ENCODE measurements at regions not wholly inside any gene's neighbourhood (a gene's known extent, or its start where the extent isn't known, plus 50 kb on each side); places are given as distances from the start of the nearest gene placed in this dataset.
A peak's percentile ranks its signal among the peaks of the same experiment; 100 is the strongest.
"Not testable (repeated sequence)": the region's sequence is repeated elsewhere in the genome, so short reads cannot be mapped to it uniquely, and the experiment has no call there.

- DNase-seq (ENCODE audit: low read depth, low spot score) = no peak
Observed at GRCh38 chr1:208709981-208710380, 465.8 kb upstream of the PLXNA2 start.

GRCh38 chr1:208714323-208714722, 470.1 kb upstream of the PLXNA2 start:
- no peak for DNase-seq (ENCODE audit: low read depth, low spot score)

GRCh38 chr1:208717525-208717924, 473.3 kb upstream of the PLXNA2 start:
- DNase-seq (ENCODE audit: low read depth, low spot score) = peak; percentile 1

DNA sequence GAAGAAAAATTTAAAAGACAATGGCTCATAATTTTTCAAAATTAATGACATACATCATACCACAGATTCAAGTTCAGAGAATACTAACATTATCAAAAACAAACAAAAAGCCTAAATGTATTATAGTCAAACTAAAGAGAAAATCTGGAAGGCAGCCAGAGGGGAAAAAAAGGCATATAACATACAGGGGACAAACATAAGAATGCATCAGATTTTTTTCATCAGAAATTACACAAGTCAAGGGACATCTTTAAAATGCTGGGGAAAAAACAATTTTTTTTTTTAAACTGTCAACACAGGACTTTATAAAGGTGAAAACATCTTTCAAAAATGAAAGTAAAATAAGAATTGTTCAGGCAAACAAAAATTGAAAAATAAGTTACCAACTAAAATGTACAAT, 478.4 kb upstream of the PLXNA2 start:
- no peak for DNase-seq (ENCODE audit: low read depth, low spot score)

DNA sequence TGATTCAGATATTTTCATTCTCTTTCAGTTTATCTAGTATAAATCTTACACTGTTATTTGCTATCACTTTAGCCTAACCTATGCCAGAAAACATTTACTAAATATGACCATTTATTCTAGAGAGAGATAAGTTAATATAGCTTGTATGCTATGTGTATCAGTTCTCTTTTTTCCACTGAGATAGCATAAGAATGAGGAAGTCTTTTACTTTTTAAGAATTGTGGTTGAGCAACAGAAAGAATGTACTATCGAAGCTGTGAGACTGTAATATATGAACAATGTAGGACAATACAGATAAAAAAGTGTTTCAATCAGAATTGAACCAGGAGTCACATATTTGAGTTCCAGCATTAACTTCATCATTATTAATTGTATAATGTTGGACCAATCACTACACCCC, 479.9 kb upstream of the PLXNA2 start:
- no peak for DNase-seq (ENCODE audit: low read depth, low spot score)

- no peak for DNase-seq (ENCODE audit: low read depth, low spot score)
Observed at GRCh38 chr1:208728815-208729214, 484.6 kb upstream of the PLXNA2 start.

DNA sequence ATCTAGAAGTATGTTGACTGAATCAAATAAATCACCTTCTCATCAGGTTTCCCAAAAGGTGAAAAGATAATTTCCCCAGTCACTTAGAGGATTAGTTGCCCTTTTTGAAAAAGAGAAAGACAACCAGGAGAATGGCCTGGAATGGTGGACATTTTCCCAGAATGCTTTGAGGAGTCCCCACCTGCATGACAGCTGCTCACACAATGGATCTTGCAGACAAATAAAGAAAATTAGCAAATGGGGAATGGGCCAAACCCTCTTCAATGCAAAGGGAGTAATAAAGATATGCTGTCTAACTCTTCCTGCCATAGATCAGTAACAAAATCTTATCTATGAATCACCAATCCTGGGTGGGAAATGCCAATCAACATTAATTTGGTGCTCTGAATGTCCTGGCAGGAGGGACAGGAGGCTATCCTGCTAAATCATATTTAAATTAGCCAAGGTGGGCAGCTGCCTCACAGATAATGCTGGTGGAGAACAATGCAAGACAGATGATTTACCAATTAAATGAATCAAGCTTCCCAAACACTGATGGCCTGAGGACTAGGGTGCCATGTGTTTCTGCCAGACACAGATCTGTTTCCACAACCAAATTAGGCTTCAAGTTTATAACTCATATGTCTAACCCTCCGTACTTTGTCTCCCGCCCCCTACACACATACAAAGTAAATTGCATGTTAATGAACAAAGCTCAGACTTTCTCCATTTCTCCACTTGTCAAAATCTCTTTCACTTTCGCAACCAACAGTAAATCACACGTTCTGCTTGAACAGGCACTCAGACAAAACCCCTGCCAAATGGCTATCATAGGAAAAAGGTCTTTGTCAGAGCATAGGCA, 488.0 kb upstream of the PLXNA2 start:
- no peak for DNase-seq (ENCODE audit: low read depth, low spot score)

GRCh38 chr1:208737161-208737560, 493.0 kb upstream of the PLXNA2 start:
- no peak for DNase-seq (ENCODE audit: low read depth, low spot score)

GRCh38 chr1:208737922-208738321, 493.7 kb upstream of the PLXNA2 start:
- no peak for DNase-seq (ENCODE audit: low read depth, low spot score)

GRCh38 chr1:208739636-208740035, 495.5 kb upstream of the PLXNA2 start:
- not testable (repeated sequence) for DNase-seq (ENCODE audit: low read depth, low spot score)

- no peak for DNase-seq (ENCODE audit: low read depth, low spot score)
Observed at GRCh38 chr1:208741296-208741695, 497.1 kb upstream of the PLXNA2 start.

DNA sequence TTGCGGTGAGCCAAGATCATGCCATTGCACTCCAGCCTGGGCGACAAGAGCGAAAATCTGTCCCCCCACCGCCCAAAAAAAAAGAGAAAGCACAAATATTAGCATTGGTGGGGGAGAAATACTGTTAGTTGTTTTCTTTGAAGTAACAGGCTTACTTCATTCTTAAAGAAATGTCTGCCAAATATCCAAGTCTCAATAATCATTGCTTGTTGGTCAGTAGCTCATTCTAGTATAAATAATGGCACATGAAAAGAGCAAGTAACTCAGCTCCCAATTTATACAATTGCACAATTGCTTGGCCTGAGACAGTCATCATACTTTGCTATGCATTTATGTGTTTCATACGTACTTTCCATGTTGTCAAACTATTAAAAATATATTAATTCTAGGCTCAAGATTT, 499.2 kb upstream of the PLXNA2 start:
- DNase-seq (ENCODE audit: low read depth, low spot score) = no peak

DNA sequence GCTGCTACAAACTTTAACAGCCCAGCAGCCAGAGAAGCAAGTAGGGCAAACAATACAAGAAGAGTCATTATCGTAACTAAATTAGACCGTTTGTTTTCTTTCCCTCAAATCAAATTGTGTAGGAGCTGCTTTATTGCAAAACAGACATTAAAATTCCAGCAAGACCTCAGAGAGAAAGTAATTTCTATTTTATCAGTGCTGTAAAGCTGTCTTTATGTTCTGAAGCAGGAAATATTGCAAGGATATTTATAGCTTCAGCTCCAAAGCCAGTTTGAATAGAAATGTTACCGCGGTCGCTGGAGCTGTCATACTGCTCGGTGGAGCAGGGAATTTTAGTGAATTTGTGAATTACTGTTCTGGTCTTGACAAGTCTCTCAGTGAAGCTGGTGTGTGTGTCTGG, 503.8 kb upstream of the PLXNA2 start:
- DNase-seq (ENCODE audit: low read depth, low spot score) = no peak

GRCh38 chr1:208748387-208749165, 504.4 kb upstream of the PLXNA2 start:
- DNase-seq (ENCODE audit: low read depth, low spot score) = no peak

DNA sequence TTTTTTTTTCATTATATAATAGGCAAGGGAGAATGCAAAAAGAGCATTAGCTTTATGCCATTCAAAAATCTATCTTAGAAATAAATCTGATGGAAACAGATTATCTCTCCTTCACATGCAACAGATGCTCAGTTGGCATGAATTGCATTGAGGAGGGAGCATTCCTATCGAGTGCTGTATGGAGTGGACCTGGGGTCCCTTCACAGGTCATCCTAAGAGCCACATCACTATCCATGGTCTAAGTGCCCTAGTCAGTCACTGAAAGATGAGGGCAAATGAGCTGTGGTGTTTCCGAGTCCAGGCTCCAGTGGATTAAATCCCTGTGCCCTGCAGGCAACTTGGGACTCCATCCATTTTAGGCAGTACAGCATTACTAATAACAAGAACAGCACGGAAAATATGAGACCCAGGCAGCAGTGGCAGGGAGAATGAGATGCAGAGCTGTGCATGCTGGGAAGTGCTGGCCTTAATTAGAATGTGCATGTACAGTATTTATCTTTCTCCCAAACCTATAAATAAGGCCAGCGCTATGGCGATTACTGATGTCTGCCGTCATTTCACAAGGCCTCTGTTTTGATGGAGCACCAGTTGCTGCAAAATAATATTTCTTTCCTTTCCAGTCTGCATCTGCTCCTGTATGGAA, 512.3 kb upstream of the PLXNA2 start:
- no peak for DNase-seq (ENCODE audit: low read depth, low spot score)

DNA sequence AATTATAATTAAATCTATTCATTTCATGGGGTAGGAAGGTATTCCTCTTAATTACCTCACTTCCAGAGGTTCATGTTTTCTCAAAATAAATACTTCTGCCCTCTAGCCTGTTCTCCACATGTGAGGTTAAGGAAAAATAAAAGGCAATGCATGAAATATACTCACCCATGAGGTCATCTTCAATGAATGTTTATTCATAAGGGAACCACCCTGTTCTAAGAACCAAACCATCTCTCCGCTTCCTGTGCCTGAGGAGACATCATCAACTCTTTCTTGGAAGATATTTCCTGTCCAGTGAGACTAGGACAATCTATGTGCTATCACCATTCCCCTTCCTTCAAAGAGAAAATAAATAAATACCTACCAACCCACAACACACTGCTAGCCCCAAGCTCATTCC, 513.7 kb upstream of the PLXNA2 start:
- no peak for DNase-seq (ENCODE audit: low read depth, low spot score)

DNA sequence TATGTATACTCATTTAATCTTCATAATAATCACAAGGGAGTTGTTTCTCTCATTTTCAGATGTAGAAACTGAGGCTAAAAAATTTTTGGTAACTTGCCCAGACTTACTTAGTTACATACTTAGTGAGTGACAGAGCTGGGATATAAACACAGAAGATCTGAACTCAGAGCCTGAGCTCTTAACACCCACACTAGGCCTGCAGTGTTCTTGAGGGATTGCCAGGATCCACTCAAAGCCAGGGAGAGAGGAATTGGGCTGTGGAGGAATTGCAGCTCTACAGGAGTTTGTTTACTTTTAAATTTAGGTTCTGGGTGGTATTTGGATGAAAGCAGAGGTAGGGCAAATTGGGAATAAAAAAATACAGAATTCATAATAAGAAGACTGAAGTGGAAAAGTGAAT, 515.1 kb upstream of the PLXNA2 start:
- DNase-seq (ENCODE audit: low read depth, low spot score) = no peak

DNA sequence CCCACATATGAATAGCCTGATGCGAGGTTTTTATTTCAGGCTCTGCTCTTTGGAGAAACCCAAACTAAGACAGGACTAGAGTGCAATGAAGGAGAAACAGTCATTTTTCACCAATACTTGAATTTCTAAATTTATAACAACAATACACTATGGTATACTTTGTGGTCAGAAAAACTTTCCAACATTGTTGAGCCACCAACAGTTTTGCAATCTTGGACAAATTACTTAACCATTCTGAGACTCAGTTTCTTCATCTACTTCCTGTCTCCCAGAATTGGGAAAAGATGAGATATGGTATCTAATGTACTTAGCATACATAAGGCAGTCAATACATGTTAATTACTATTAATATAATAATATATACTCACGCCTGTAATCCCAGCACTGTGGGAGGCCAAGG, 519.8 kb upstream of the PLXNA2 start:
- no peak for DNase-seq (ENCODE audit: low read depth, low spot score)

- no peak for DNase-seq (ENCODE audit: low read depth, low spot score)
Observed at GRCh38 chr1:208766832-208767231, 522.6 kb upstream of the PLXNA2 start.

- DNase-seq (ENCODE audit: low read depth, low spot score) = no peak
Observed at GRCh38 chr1:208767816-208768215, 523.6 kb upstream of the PLXNA2 start.

DNA sequence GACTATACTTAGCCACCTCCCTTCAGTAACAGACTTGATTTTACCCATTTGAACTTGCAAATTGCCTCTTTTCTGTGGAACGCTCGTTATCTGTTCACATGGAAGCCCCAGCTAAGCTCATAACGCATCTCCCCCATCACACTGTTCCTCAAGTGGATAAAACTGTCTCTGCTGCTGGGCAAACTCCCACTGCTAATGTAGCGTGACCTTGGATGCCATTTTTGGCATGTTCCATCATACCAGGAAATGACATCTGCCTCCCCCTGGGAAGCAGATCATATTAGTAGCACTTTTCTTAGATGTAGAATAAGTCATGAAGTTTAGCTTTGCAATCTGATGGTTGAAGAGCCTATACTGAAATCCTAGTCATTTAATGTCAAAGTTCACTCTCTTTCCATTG, 528.7 kb upstream of the PLXNA2 start:
- DNase-seq (ENCODE audit: low read depth, low spot score) = no peak

- no peak for DNase-seq (ENCODE audit: low read depth, low spot score)
Observed at GRCh38 chr1:208775841-208776240, 531.7 kb upstream of the PLXNA2 start.

GRCh38 chr1:208778417-208778816, 534.2 kb upstream of the PLXNA2 start:
- DNase-seq (ENCODE audit: low read depth, low spot score) = no peak

Data from iPS DF 19.7 (cell line).